ENCODE measurements at regions not wholly inside any gene's neighbourhood (a gene's known extent, or its start where the extent isn't known, plus 50 kb on each side); places are given as distances from the start of the nearest gene placed in this dataset.

DNA sequence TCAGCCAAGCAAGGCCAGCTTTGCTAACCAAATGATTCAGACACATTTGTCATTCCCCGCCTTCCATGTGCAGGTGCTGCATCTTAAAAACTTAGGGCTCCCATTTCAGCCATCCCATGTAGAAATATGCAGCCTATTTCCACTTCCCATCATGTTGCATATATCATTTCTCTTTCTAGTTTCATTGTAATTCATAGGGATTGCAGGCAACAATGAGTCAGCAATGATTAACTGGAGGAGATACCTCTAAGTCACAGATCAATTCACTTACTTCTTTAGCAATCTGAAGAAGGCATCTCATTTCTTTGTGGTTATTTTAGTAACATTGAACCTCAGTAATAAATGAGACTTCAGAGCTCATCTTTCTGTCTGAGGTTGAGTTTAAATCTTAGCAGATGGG, 276.1 kb upstream of the PKDCC start:
- TF ChIP-seq, protein P1, sequence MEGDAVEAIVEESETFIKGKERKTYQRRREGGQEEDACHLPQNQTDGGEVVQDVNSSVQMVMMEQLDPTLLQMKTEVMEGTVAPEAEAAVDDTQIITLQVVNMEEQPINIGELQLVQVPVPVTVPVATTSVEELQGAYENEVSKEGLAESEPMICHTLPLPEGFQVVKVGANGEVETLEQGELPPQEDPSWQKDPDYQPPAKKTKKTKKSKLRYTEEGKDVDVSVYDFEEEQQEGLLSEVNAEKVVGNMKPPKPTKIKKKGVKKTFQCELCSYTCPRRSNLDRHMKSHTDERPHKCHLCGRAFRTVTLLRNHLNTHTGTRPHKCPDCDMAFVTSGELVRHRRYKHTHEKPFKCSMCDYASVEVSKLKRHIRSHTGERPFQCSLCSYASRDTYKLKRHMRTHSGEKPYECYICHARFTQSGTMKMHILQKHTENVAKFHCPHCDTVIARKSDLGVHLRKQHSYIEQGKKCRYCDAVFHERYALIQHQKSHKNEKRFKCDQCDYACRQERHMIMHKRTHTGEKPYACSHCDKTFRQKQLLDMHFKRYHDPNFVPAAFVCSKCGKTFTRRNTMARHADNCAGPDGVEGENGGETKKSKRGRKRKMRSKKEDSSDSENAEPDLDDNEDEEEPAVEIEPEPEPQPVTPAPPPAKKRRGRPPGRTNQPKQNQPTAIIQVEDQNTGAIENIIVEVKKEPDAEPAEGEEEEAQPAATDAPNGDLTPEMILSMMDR (IDR thresholded peaks at IDR 0.05; ENCODE audit: low read length), result no peak
- no peak for TF ChIP-seq EZH2phosphoT487 (IDR thresholded peaks at IDR 0.05; ENCODE audit: low read length)
- no peak for TF ChIP-seq EZH2 (optimal IDR thresholded peaks at IDR 0.05; ENCODE audit: low read depth, low read length)

All from MM.1S (cell line).